HG02973 (cell line): ENCODE measurements at regions not wholly inside any gene's neighbourhood (a gene's known extent, or its start where the extent isn't known, plus 50 kb on each side); places are given as distances from the start of the nearest gene placed in this dataset.
"Not testable (repeated sequence)": the region's sequence is repeated elsewhere in the genome, so short reads cannot be mapped to it uniquely, and the experiment has no call there.

ENCODE experiments used
- ATAC-seq: cut with Tn5 transposase; IDR thresholded peaks from one replicate; pipeline ENCODE4 v1.9.1; 2021; ENCODE audit warnings: moderate library complexity; ENCODE audit not compliant: unreplicated experiment

DNA sequence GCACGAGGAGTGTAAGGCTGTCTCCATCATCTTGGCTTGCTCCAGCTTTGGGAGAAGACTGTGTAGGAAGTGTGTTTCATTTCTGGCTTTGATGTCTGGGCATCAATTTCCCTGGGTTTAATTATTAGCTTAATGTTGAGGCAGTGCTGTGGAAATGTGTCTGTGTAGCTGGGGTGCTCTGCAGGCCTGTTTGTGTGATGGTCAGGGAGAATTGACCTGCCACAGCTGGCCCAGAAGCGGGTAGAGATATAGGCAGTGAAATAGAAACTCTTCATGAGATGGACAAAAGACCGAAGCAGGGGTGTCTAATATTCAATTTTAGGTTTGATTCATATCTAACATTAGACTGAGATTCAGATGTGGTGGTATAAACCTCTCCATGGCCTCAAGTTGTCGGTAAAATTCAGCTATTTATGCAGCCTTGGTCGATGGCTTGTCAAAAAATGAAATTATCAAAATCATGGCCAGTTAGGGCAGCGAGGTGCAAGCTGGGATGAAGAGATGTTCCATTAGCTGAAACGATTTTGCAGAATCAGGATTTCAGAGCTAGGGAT, 95.3 kb upstream of the SNX9 start:
- no peak for ATAC-seq

DNA sequence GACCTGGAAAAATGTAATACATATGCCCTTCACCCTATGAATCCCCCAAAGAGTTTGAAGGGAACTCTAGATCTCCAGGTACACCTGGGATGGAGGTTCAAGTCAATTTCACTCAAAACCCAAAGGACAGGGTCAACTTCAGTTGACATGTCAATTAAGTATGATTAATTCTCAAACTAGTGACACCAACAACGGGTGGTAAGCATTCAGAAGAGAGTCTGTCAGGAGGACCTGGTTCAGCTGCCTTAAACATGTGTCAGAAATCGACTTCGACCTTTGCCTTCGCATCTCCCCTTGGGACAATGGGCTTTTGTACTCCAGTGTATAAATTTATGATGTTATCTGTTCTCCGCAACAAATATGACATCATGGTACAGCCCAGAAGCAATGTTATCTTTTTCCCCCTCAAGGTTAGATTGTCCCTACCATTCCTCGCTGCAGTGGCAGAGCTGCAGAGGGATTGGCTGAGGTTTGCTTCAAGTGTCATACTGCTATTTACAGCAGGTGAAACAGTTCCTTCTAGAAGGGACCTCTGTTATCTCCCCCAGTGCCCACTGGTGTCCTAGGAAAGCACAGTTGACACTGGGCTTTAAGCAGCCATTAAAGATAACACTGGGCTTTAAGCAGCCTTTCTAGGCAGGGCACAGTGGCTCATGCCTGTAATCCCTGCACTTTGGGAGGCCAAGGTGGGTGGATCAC, 94.7 kb upstream of the SNX9 start:
- no peak for ATAC-seq

DNA sequence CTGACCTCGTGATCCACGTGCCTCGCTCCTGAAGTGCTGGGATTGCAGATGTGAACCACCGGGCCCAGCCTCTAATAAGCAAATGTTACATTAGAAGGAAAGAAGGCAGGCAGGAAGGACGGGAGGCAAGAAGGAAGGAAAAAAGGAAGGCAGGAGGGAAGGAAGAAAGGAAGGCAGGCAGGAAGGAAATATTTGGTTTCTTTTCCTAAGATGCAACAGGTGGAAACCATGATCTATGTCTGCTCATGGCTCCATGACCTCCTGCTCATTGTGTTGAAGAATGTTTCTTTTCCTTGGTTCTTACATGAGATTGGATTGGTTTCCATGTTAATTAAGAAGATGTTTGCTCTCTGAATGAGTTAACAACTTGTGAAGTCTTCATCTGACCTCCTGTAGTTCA, 91.8 kb upstream of the SNX9 start:
- no peak for ATAC-seq

- ATAC-seq, result no peak
Observed at GRCh38 chr6:157732007-157732406, 91.0 kb upstream of the SNX9 start.

GRCh38 chr6:157732416-157733161, 90.5 kb upstream of the SNX9 start:
- no peak for ATAC-seq

GRCh38 chr6:157736555-157736954, 86.5 kb upstream of the SNX9 start:
- ATAC-seq, result not testable (repeated sequence)

GRCh38 chr6:157741321-157741947, 81.6 kb upstream of the SNX9 start:
- no peak for ATAC-seq

GRCh38 chr6:157741948-157742556, 81.0 kb upstream of the SNX9 start:
- no peak for ATAC-seq

GRCh38 chr6:157744102-157744601, 78.9 kb upstream of the SNX9 start:
- ATAC-seq, result no peak

DNA sequence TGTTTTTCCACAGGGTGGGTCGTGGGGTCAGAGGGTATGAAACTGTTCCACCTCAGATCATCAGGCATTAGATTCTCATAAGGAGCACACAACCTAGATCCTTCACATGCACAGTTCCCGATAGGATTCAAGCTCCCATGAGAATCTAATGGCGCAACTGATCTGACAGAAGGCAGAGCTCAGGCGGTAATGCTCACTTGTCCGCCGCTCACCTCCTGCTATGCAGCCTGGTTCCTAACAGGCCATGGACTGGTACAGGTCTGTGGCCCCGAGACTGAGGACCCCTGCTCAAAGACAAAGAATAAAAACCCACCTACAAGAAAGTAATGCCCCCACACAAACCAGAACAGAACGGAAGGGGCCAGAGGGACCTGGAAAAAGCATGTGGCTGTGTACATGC, 76.1 kb upstream of the SNX9 start:
- no peak for ATAC-seq

- ATAC-seq, result no peak
Observed at GRCh38 chr6:157747370-157747769, 75.7 kb upstream of the SNX9 start.

DNA sequence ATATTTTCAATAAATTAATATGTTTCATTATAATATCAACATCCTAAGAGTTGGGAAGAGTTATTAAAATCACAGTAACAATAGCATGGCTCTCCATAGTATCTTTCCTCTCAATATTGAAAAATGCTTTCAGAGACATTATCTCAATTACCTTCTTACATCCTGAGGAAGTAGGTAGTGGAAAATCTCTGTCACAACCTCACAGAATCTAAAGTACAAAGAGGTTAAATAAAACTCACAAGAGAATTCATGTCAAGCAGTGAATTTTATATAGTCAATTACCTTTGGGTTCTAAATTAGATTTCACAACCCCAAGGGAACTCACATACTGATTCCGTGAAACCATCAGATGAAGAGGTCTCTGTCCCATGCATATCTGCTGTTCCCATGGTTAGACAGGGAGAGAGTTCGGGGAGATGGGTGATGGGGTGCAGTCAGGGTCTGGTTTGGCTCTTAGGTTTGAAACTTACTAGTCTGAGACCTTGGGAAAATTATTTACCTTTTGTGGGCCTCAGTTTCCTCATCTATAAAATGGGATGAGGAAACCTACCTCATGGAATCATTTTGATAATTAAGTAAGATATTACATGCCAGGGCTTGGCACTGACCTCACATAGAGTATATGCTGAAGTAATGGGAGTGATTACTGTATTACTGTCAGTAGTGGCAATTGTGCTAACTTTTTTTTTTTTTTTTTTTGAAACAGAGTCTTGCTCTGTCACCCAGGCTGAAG, 74.0 kb upstream of the SNX9 start:
- no peak for ATAC-seq

GRCh38 chr6:157750973-157751372, 72.1 kb upstream of the SNX9 start:
- not testable (repeated sequence) for ATAC-seq

DNA sequence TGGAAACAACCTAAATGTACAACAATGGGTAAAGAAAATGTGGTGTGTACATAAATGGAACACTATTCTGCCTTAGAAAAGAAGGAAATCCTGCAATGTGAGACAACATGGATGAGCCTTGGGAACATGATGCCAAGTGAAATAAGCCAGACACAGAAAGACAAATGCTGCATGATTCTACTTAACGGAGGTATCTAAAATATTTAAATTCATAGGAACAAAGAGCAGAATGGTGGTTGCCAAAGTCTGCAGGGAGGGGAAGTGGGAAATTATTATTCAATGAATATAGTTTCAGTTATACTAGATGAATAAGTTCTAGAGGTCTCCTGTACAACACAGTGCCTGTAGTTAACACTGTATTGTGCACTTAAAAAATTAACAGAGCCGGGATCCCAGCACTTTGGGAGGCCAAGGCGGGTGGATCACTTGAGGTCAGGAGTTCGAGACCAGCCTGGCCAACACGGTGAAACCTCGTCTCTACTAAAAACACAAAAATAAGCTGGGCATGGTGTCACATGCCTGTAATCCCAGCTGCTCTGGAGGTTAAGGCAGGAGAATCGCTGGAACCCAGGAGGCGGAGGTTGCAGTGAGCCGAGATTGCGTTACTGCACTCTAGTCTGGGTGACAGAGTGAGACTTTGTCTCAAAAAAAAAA, 71.4 kb upstream of the SNX9 start:
- ATAC-seq, result no peak

DNA sequence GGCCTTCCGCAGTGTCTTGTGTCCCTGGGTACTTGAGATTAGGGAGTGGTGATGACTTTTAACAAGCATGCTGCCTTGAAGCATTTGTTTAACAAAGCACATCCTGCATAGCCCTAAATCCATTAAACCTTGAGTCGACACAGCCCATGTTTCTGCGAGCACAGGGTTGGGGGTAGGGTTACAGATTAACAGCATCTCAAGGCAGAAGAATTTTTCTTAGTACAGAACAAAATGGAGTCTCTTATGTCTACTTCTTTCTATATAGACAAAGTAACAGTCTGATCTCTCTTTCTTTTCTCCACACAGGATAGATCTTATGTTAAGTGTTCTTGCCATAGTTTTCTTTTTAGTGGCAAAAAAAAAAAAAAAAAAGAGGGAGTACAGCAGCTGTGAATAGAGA, 70.2 kb upstream of the SNX9 start:
- ATAC-seq, result not testable (repeated sequence)

DNA sequence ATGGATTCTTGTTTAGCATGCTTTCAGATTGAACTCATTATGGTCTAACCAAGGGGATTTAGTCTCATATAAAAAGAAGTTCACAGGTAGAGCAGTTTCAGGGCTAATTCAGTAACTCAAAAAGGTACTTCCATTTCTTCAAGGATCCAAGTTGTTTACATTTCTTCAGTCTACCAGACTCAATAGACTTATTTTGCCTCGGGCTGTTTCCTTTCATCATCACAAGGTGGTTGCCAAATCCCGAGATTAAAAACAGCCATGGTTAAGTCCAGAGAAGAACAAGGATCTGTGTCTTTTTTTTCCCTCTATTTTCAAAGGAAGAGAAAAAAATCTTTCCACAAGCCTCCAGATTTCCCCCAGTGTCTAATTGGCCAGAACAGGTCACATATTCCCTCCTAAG, 69.8 kb upstream of the SNX9 start:
- no peak for ATAC-seq

DNA sequence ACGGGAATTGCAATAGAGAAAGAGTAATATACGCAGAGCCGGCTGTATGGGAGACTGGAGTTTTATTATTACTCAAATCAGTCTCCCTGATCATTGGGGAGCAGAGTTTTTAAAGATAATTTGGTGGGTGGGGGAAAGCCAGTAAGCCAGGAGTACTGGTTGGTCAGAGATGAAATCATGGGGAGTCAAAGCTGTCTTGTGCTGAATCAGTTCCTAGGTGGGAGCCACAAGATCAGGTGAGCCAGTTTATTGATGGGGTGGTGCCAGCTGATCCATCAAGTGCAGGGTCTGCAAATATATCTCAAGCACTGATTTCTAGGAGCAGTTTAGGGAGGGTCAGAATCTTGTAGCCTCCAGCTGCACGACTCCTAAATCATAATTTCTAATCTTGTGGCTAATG, 69.2 kb upstream of the SNX9 start:
- ATAC-seq, result not testable (repeated sequence)

DNA sequence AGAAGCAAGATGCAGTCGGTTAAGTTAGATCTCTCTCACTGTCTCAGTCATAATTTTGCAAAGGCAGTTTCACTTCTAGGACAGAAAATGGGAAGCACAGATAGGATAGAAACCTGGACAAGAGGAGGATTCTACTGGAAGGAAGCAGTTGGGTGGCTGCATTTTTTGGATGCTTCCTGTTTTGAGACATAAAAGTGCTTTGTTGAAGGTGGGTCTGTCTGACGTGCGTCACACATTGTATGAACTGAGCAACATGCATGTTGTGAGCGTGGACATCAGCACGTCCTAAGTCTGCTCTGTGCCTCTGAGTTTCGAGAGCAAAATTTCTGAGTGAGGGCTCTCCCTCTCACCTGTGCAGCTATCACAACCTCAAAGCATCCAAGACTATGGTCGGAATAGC, 68.7 kb upstream of the SNX9 start:
- no peak for ATAC-seq

- no peak for ATAC-seq
Observed at GRCh38 chr6:157755032-157755745, 67.9 kb upstream of the SNX9 start.
